HG02973 (cell line): ENCODE measurements at regions not wholly inside any gene's neighbourhood (a gene's known extent, or its start where the extent isn't known, plus 50 kb on each side); places are given as distances from the start of the nearest gene placed in this dataset.
"Not testable (repeated sequence)": the region's sequence is repeated elsewhere in the genome, so short reads cannot be mapped to it uniquely, and the experiment has no call there.

Experiments
- ATAC-seq: cut with Tn5 transposase; IDR thresholded peaks from one replicate; pipeline ENCODE4 v1.9.1; 2021; ENCODE audit warnings: moderate library complexity; ENCODE audit not compliant: unreplicated experiment

GRCh38 chr9:81370096-81370495 lies 319.3 kb downstream of the TLE1 start:
- ATAC-seq, result no peak

DNA sequence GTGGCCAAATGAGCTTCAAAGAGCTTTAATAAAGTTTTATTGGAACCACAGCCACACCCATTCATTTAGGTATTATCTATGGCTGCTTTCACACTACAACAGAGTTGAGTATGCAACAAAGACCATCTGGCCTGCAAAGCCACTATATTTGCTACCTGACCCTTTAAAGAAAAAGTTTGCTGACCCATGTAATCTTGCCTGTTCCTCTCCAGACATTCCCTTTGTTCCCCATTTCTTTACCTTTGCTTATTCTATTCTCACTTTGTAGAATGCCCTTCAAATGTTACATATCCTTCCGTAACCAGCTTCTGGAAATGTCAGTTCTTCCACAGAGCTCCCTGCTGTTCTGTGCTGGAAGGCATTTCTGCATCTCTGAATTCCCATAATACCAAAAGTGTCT lies 320.2 kb downstream of the TLE1 start:
- ATAC-seq, result no peak

DNA sequence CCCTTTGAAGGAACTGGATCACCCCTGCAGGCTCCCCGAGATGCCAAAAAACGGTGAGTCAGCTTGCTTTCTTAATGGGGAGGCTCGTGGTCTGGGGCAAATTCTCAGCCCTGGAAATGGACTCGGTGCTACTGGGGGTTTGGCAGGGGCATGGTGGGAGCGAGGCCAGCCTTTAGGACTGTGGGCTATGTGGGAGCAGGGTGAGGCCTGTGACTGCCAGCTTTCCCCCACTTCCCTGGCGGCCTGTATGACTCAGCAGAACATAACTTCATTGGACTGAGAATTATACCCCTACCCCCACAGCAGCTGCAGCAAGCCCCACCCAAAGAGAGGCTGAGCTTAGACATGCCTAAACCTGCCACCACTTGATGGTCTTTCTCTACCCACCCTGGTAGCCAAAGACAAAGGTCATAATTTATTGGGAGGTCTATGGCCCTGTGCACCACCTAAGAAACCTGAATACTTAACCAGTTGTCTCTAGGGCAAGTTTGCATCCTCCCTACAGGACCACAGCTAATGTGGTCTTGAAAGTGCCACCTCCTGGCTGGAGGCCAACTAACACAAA lies 325.3 kb downstream of the TLE1 start:
- ATAC-seq, result no peak

DNA sequence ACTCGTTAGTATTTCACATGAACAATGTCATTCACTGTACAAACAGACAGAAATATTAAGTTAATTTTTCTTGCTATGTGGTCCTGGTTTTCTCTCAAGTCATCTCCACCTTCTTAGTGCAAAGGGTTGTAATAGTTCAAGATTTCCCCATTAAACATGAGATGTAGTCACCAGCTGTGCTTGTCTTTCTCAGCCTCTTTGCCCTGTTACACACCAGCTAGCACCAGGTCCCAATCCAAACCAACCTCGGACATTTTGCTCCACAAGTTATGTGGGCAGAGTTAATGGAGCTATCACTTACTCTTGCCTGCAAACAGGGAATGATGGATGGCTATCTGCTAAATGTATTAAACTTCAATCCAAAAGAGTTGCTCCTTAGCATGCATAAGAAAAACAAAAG lies 328.1 kb downstream of the TLE1 start:
- no peak for ATAC-seq

DNA sequence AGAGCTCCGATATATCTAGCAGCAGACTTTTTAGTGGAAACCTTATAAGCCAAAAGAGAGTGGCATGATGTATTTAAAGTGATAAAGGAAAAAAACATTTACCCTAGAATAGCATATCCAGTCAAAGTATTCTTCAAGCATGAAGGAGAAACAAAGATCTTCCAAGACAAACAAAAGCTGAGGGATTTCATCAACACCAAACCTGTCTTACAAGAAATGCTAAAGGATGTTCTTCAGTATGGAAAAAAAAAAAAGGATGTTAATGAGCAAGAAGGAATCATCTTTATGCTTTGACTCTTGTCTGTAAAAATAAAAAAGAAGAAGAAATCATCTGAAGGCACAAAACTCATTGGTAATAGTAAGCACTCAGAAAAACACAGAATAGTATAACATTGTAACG lies 338.2 kb downstream of the TLE1 start:
- ATAC-seq, result no peak

DNA sequence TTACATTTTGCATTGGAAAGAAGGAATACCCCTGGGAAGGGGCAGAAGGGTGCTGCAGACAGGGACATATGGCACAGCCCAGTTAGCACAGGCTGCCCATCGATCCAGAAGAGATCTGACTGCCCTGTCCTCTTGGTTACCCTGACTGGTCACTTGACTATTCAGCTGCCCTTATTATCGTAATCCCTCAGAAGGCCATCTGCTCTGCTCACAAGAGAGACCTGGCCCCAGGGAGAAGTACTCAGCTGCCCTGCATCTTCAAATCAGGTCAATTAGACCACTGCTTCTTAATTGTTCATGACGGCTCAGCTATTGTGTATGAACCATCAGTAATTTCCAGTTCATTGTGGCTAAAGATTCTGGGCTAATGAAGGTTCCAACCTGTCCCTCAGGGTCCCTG lies 345.0 kb downstream of the TLE1 start:
- no peak for ATAC-seq

DNA sequence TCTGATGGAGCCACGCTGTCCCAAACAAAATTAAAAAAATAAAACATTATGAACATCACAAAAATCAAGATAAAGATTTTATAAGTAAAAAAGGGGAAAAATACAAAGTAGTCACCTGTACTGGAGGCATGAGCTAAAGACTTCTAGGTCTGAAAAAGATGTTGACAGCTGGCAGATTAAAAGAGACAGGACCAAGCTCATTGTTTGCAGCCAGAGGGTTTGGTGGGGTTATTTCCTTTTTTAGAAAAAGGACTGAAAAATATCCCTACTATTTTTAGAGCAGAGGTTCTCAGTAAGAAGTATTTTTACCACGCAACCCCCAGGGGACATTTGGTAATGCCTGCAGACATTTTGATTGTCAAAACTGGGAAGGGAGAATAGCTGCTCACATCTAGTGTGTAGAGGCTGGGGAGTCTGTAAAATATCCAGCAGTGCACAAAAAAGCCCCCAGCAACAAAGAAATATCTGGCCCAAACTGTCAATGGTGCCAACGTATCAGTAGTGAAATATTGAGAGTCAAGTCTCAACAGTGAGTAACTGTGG lies 353.4 kb downstream of the TLE1 start:
- no peak for ATAC-seq

DNA sequence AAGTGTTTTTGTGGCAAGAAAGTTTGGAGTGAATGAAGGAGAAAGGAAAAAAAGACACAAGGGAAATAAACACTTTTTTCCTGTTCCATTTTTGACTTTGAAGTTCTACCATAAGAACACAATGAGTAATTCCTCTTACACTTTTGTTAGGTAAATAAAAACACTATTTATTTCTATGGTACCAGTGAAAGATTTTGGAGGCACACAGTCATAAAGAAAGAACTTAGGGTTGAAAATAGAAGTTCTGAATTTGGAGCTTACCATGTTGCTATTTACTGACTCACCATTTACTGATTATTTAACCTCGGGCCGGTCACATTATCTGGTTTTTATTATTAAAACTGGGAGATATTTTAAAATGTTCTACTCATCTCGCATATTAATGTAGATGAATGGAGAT lies 367.8 kb downstream of the TLE1 start:
- ATAC-seq, result no peak

DNA sequence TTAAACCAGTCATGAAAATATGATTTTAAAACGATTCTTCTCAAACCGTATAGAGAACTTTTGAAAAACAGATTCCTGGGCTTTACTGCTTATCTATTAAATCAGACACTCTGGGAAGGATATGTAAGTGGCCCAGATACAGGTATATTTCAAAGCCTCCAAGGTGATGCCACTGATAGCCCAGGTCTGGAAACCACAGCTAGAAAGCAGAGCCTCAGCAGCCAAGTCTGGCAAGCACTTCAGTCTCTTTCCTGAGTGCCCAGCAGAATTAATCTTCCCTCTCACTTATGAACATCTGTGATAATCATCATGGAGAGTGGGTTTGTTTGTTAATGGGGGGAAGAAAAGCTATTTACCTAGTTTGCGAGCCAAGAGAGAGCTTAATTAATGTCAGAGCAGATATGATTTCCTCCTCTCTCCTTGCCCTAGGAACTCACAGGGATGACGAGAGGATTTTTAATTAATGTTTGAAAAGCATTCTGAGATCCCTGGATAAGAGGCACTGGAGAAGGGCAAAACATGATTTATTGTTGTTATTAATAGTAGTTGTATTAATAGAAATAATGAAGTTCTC lies 368.4 kb downstream of the TLE1 start:
- ATAC-seq, result no peak

GRCh38 chr9:81318571-81318970 lies 370.8 kb downstream of the TLE1 start:
- ATAC-seq, result no peak

DNA sequence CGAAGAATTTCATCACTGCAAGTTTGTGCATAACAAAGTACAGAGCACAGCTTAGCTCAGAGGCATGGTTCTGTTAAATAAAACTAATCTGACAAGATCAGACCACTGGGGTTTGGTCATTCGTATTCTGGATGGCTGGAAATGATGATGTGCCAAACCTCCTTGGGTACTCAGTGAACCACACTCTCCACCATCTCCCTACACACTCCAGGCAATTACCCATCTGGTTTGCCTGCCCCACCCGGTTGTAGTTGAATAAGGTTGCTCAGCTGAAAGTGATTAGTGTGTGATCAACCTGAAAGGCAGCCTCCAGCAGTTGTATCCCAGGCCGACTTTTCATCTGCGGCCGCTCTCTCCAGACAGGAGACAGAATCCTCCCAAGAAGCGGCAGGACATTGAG lies 371.4 kb downstream of the TLE1 start:
- ATAC-seq, result no peak

DNA sequence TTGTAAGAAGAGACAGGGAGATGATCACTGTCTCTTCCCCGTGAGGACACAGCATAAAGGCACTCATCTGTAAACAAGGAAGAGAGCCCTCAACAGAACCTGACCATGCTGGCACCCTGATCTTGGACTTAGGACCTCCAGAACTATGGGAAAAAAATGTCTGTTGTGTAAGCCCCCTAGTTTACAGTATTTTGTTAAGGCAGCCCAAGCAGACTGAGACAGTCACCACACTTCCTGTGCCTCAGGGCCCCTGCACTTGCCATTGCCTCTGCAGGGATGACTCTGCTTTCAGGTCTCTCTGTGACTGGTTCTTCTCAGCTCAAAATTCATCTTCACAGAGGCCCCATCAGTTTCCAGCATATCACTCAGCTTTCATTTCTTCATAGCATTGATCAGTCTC lies 372.1 kb downstream of the TLE1 start:
- ATAC-seq, result no peak

DNA sequence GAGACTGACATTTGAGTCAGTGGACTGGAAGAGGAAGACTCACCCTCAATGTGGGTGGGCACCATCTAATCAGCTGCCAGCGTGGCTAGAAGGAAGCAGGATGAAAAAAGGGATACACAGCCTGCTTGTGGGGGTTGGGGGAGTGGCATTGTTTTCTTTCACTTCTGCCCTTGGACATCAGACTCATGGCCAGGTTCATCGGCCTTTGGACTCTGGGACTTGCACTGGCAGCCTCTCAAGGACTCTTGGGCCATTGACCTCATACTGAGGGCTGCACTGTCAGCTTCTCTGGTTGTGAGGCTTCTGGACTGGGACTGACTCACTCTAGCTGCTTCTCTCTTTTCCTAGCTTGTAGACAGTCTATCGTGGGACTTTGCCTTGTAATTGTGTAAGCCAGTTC lies 374.9 kb downstream of the TLE1 start:
- no peak for ATAC-seq

GRCh38 chr9:81313877-81314276 lies 375.5 kb downstream of the TLE1 start:
- ATAC-seq, result no peak

GRCh38 chr9:81312346-81312745 lies 377.0 kb downstream of the TLE1 start:
- ATAC-seq, result no peak

DNA sequence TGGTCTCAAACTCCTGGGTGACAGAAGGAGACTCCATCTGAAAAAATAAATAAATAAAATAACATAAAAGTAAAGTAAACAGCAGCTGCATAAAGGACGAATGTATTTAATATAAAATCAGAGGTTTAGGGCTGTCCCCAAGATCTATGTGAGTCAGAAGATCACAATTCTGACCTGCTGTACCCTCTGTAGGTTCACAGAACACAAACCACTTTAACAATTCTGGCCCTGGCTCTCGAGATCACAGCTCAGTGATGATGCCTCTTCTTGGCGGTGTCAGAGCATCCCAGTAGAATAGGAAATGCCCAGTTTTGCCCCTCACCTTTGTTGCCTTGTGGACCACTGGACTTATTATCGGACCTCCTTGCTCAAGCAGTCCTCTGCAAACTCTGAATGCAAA lies 380.9 kb downstream of the TLE1 start:
- ATAC-seq, result no peak

DNA sequence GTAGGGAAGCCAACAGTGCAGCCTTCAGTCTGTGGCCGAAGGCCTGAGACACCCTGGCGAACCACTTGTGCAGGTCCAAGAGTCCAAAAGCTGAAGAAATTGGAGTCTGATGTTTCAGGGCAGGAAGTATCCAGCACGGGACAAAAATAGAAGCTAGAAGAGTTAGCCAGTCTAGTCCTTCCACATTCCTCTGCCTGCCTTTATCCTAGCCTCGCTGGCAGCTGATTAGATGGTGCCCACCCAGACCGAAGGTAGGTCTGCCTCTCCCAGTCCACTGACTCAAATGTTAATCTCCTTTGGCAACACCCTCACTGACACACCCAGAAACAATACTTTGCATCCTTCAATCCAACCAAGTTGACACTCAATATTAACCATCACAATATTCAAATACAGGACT lies 381.6 kb downstream of the TLE1 start:
- not testable (repeated sequence) for ATAC-seq

DNA sequence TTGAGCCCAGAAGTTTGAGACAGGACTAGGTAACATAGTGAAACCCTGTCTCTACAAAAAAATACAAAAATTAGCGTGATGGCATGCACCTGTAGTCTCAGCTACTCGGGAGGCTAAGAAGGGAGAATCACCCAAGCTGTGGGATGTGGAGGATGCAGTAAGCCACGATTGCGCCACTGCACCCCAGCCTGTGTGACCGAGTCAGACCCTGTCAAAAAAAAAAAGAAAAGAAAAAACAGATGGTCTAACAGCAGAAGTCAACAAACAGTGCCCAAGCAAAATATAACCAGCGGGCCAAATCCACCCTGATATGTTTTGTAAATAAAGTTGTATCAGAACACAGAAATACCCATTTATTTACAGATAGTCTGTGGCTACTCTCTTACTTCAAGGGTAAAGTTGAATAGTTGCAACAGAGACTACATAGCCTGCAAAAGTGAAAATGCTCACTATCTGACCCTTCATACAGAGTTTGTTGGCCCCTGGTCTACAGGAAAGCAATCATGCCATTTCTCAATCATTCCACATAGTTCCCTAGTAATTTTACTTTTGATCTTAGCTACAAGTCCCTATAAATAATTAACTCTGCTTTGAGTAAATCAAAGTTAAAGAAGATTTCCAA lies 383.7 kb downstream of the TLE1 start:
- no peak for ATAC-seq

DNA sequence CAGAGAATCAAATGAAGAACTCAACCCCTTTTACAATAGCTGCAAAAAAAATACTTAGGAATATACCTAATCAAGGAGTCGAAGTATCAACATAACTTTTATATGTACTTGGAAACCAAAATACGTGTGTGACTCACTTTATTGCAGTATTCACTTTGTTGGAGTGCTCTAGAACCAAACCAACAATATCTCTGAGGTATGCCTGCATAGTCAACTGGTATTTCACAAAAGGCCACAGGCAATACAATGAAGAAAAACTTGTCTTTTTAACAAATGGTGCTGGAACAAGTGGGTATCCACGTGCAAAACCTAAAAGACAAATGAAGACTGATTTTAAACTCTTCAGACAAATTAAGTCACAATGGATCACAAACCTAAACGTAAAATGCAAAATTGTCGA lies 385.7 kb downstream of the TLE1 start:
- ATAC-seq, result no peak

DNA sequence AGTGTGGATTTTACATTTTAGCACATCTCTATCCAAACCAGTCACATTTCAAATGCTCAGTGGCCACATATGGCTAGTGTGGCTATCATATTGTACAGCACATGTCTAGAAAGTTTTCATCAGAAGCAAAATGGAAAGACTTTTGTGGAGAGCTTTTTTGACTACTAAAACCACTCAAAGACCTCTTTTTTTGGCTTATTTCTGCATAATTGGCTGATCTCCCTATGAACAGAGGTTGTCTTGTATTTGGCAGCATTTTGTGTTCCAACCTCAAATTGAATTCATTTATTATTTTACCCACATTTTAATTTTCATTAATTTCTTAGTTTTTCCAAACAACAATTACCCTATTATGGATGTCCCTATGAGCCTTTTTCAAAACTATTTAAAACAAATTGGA lies 395.7 kb downstream of the TLE1 start:
- ATAC-seq, result no peak

DNA sequence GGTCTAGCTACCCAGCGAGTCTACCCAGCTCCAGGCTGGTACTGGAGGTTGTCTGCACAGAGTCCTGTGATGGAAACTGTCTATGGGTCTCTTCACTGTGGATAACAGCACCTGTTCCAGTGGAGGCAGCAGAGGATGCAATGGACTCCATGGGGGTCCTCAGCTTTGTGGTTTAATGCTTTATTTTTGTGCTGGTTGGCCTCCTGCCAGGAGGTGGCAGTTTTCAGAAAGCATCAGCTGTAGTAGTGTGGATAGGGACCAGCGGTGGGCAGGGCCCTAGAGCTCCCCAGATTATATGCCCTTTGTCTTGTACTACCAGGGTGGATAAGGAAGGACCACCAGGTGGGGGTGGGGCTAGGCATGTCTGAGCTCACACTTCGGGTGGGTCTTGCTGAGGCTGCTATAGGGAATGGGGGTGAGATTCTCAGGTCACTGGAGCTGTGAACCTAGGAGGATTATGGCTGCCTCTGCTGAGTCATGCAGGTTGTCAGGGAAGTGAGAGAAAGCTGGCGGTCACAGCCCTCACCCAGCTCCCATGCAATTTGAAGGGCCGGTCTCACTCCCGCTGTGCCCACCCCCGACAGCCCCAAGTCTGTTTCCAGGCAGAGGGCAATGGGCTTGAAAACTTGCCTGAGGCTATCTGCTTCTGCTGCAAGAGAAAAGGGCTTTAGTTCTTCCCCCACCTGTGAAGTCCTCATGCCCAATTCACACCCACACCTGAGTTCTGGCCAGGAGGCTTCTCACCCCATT lies 397.1 kb downstream of the TLE1 start:
- ATAC-seq, result no peak

GRCh38 chr9:81289622-81290021 lies 399.7 kb downstream of the TLE1 start:
- ATAC-seq, result no peak
